OCI-LY7 (cell line): ENCODE measurements at regions not wholly inside any gene's neighbourhood (a gene's known extent, or its start where the extent isn't known, plus 50 kb on each side); places are given as distances from the start of the nearest gene placed in this dataset.

Source experiments
- CTCF ChIP-seq: fragments of 200-600 bp; sonication (generic); conservative IDR thresholded peaks from 2 replicates; pipeline ENCODE4 v1.5.1; 2014; ENCODE audit warnings: mild to moderate bottlenecking, antibody characterized with exemption, low read length, moderate library complexity, mixed read lengths
- EZH2phosphoT487 ChIP-seq: fragments of 200-600 bp; sonication (generic); IDR thresholded peaks from 2 replicates; pipeline ENCODE4 v1.6.1; 2018; ENCODE audit warnings: low read depth, borderline replicate concordance, mild to moderate bottlenecking, mixed run types, antibody characterized with exemption, low read length, moderate library complexity, mixed read lengths

DNA sequence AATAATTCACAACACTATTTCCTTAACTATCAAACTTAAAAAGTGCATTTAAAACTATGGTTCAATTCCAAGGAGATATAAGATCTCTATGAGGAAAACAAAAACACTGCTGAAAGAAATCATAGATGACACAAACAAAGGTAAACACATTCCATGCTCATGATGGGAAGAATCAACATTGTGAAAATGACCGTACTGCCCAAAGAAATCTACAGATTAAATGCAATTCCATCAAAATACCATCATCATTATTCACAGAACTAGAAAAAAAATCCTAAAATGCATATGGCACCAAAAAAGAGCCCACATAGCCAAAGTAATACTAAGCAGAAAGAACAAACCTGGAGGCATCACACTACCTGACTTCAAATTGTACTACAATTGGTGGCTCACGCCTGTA, 159.9 kb upstream of the EEPD1 start:
- TF ChIP-seq CTCF (no peak), EZH2phosphoT487 (no peak)
